A673 (cell line): ENCODE measurements at regions not wholly inside any gene's neighbourhood (a gene's known extent, or its start where the extent isn't known, plus 50 kb on each side); places are given as distances from the start of the nearest gene placed in this dataset.

ENCODE experiments used
- BruUV-seq: library from RNA; stranded (reverse); fragments of 400-500 nt; replicated peaks from 2 replicates; lab custom pipeline; 2021; lab: Mats Ljungman, UMichigan
- CTCF ChIA-PET: fragments of 300-600 bp; sonication (Branson Sonifier 250); formaldehyde crosslinking; loops from one replicate; lab custom pipeline; 2022; ENCODE audit warnings: antibody characterized with exemption; lab: Charles Lee
- POLR2A ChIA-PET: fragments of 300-600 bp; sonication (Branson Sonifier 250); formaldehyde crosslinking; loops from one replicate; lab custom pipeline; 2022; ENCODE audit warnings: antibody characterized with exemption; ENCODE audit not compliant: low non-redundant PET; lab: Charles Lee
- DNase-seq: peaks from one replicate; pipeline ENCODE4 v3.0.0-alpha.2; 2015; ENCODE audit warnings: low spot score
- H3K27ac ChIP-seq: fragments of 200-600 bp; sonication (generic); 2 replicates; pipeline ENCODE4 v1.5.1; 2016; ENCODE audit warnings: mixed run types, low read depth, mild to moderate bottlenecking, mixed read lengths, antibody characterized with exemption, low read length; ENCODE audit not compliant: poor library complexity, severe bottlenecking
- H3K27me3 ChIP-seq: fragments of 200-600 bp; sonication (generic); replicated peaks from 2 replicates; pipeline ENCODE4 v1.6.1; 2017; ENCODE audit warnings: mixed run types, low read depth, mild to moderate bottlenecking, mixed read lengths, antibody characterized with exemption, low read length; ENCODE audit not compliant: insufficient read depth, poor library complexity
- H3K36me3 ChIP-seq: fragments of 200-600 bp; sonication (generic); 2 replicates; pipeline ENCODE4 v1.6.1; 2016; ENCODE audit warnings: mixed run types, mild to moderate bottlenecking, mixed read lengths, antibody characterized with exemption, low read length; ENCODE audit not compliant: insufficient read depth, poor library complexity, severe bottlenecking
- H3K4me1 ChIP-seq: fragments of 200-600 bp; sonication (generic); 2 replicates; pipeline ENCODE4 v1.6.1; 2017; ENCODE audit warnings: mixed run types, mild to moderate bottlenecking, mixed read lengths, antibody characterized with exemption, low read length; ENCODE audit not compliant: insufficient read depth, poor library complexity, severe bottlenecking
- H3K4me3 ChIP-seq: fragments of 200-600 bp; sonication (generic); 2 replicates; pipeline ENCODE4 v1.5.1; 2016; ENCODE audit warnings: low read depth, mixed run types, mild to moderate bottlenecking, mixed read lengths, low read length; ENCODE audit not compliant: poor library complexity, severe bottlenecking
- H3K9me3 ChIP-seq: fragments of 200-600 bp; sonication (generic); 2 replicates; pipeline ENCODE4 v1.6.1; 2016; ENCODE audit warnings: mixed run types, low read depth, mild to moderate bottlenecking, mixed read lengths, antibody characterized with exemption, low read length; ENCODE audit not compliant: poor library complexity, severe bottlenecking
- CTCF ChIP-seq: fragments of 300-800, 200-600 bp; sonication (generic); conservative IDR thresholded peaks from 2 replicates; pipeline ENCODE4 v1.5.1; 2017; ENCODE audit warnings: low read depth, mild to moderate bottlenecking, antibody characterized with exemption, low read length, moderate library complexity, mixed read lengths
- EZH2 ChIP-seq: fragments of 200-600 bp; sonication (generic); IDR thresholded peaks from 2 replicates; pipeline ENCODE4 v1.6.1; 2017; ENCODE audit warnings: borderline replicate concordance, low read depth, mild to moderate bottlenecking, mixed read lengths, antibody characterized with exemption, low read length; ENCODE audit not compliant: poor library complexity, severe bottlenecking
- intact Hi-C: fragments of 100-400 bp; cut with micrococcal nuclease; formaldehyde crosslinking; loops from one replicate; pipeline ENCODE4 v1.10.0; 2022; ENCODE audit not compliant: unreplicated experiment

DNA sequence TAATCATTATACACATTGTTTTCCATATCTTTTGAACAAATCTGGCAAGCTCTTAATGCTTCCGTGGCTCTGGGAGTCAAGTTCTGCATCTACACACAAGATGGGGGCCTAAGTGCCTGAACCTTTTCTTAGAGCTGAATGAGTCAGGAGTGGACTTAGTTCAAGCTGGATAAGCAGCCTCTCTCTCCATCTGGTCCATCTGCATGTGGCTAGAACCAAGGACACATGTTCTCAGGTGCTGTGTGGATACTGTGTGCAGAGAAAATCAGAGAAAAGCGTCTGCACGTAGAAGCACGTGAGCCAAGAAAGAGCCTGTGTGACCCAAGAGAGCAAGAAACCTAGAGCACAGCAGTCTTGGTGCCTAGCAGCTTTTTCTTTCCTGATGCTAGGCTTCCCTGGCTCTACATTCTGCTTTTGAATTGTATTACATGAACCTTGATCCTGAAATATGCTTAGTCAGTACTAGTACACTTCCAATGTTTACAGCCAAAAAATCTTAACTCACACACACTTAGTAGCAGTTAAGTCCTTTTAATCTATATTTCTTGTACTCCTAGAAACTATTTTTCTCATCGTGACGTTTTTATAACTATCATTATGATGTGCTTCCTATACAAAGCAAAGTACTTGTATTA lies 1798.9 kb downstream of the MAT2B start:
- intact Hi-C loops: no loop called here
- POLR2A ChIA-PET: no interaction called here
- Histone ChIP-seq H3K4me1 (no peaks in the 10 kb centered on the region), H3K27ac (no peak overlapping the region), H3K27me3 (no peaks in the 10 kb centered on the region), H3K9me3 (no peaks in the 10 kb centered on the region), H3K4me3 (no peak overlapping the region), H3K36me3 (no peaks in the 10 kb centered on the region)
- BruUV-seq: no TSS peak
- TF ChIP-seq EZH2: no peak
- TF ChIP-seq CTCF: no peak
- no peak for DNase-seq
- CTCF ChIA-PET: no interaction called here

GRCh38 chr5:165305596-165305995 lies 1800.2 kb downstream of the MAT2B start:
- Histone ChIP-seq H3K36me3 (no peaks in the 10 kb centered on the region), H3K9me3 (no peaks in the 10 kb centered on the region), H3K4me3 (no peak overlapping the region), H3K27ac (no peak overlapping the region), H3K4me1 (no peaks in the 10 kb centered on the region), H3K27me3 (no peaks in the 10 kb centered on the region)
- no peak for DNase-seq
- ChIA-PET CTCF (no interaction called here), POLR2A (no interaction called here)
- BruUV-seq: no TSS peak
- TF ChIP-seq CTCF (no peak), EZH2 (no peak)
- intact Hi-C loops: no loop called here

GRCh38 chr5:165309446-165309845 lies 1804.0 kb downstream of the MAT2B start:
- no peaks in the 10 kb centered on the region for H3K27me3 ChIP-seq
- ChIA-PET POLR2A (no interaction called here), CTCF (no interaction called here)
- H3K4me3 ChIP-seq: no peak overlapping the region
- BruUV-seq: no TSS peak
- no peak for TF ChIP-seq EZH2
- no peak for TF ChIP-seq CTCF
- no peaks in the 10 kb centered on the region for H3K36me3 ChIP-seq
- H3K27ac ChIP-seq: no peak overlapping the region
- no peaks in the 10 kb centered on the region for H3K9me3 ChIP-seq
- no peaks in the 10 kb centered on the region for H3K4me1 ChIP-seq
- intact Hi-C loops: no loop called here
- no peak for DNase-seq
